BE2C (cell line): ENCODE measurements at regions not wholly inside any gene's neighbourhood (a gene's known extent, or its start where the extent isn't known, plus 50 kb on each side); places are given as distances from the start of the nearest gene placed in this dataset.
"Not testable (repeated sequence)": the region's sequence is repeated elsewhere in the genome, so short reads cannot be mapped to it uniquely, and the experiment has no call there.

ENCODE experiments used
- DNase-seq: peaks from one replicate; pipeline ENCODE4 v3.0.0-alpha.2; 2020
- H3K27me3 ChIP-seq: fragments of 250-450 bp; sonication (Bioruptor Pico); 2 replicates; pipeline ENCODE4 v1.5.1; 2020; ENCODE audit warnings: mild to moderate bottlenecking
- H3K36me3 ChIP-seq: fragments of 250-450 bp; sonication (Bioruptor Pico); 2 replicates; pipeline ENCODE4 v1.5.1; 2020; ENCODE audit warnings: mild to moderate bottlenecking
- H3K4me1 ChIP-seq: fragments of 250-450 bp; sonication (Bioruptor Pico); 2 replicates; pipeline ENCODE4 v1.5.1; 2020
- H3K4me3 ChIP-seq: 2 replicates; pipeline ENCODE4 v1.5.1; 2011; ENCODE audit warnings: low read depth, low read length
- H3K9me3 ChIP-seq: fragments of 250-450 bp; sonication (Bioruptor Pico); 2 replicates; pipeline ENCODE4 v1.5.1; 2020
- CTCF ChIP-seq: IDR thresholded peaks from 2 replicates; pipeline ENCODE4 v1.5.1; 2012; ENCODE audit warnings: mild to moderate bottlenecking, low read depth, low read length

DNA sequence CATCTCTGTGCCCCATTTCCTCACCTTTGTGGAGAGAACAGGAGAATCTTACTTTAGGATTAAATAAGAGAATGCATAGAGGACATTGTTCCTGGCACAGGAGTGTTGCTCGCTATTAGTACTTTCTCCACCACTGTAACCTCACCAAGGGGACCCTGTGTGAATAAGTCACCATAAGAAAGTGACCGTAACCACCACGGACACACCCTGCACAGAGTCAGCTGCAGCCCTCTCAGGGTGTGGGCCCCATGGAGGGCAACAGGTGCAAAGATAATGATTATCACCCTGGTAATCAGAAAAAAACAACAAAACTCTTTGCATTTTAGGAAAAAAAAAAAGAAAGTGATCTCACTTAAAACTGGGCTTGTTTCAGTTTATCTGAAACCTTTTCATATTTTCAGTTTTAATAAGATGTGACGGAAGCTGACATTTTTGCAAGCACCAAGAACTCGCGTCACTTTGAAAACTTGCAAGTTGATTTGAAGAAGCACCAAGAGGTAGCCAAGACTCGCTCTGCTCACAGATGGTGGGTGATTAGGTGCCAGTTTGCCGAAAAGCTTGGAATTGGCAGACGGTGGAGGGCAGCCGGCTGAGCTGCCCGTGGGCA is 87.0 kb upstream of the VRK1 start:
- Histone ChIP-seq H3K36me3 (no peaks in the 10 kb centered on the region), H3K4me3 (no peak overlapping the region), H3K9me3 (no peaks in the 10 kb centered on the region), H3K27me3 (0 out of 2 replicates have a peak, but pooled peaks cover 1% of the 10 kb centered on the region), H3K4me1 (no peaks in the 10 kb centered on the region)
- no peak for DNase-seq
- no peak for TF ChIP-seq CTCF

DNA sequence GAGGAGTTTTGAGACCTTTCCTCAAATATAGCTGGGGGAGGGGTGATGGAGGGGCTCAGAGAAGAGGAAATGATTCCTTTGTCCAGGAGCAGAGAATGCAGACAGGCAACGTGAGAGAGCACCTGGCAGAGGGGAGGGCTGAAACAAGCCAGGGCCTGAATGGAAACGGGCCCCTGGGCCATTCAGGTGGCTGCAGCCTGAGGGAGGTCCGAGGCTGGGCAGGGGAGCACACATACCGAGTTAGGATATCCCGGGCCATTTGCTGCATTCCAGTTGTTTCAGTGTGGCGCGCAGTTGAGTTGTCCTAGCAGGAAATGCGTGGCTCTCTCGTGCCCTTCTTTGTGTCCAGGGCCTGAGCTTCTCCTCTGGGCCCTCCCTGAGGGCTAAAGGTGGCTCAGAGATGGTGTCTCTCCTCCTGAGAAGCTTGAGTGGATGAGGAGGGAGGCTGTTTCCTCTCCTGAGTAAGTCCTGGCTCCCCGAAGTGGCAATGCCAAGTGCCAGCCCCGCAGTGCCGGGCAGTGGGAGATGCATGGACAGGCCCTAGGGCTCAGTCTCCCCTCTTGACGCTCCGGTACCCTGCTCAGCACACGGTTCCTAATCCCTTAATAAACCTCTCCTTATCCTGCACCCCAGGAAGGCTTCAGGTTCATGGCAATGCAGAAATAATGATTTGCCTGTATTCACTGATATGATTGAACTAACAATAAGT is 85.5 kb upstream of the VRK1 start:
- DNase-seq: no peak
- TF ChIP-seq CTCF: no peak
- H3K4me3 ChIP-seq: no peak overlapping the region
- no peaks in the 10 kb centered on the region for H3K36me3 ChIP-seq
- H3K9me3 ChIP-seq: no peaks in the 10 kb centered on the region
- H3K4me1 ChIP-seq: no peaks in the 10 kb centered on the region
- H3K27me3 ChIP-seq: no peaks in the 10 kb centered on the region

DNA sequence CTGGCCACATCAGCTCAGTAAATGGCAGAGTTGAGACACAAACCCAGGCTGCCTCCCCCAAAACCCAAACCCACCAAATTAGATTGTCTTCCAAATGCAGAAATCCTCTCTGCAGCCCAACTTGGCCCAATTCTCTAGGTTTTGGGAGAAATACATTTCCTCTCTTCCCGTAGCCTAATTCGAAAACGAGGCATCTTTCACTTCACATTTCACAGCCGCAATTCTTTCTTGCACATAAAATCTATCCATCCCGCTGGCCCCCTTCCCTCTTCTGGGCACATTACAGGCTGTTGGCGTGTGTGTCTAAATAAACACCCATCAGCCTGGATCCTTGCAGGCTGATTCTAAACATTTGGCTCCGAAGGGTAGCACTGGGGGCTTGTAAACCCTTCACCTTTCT is 83.8 kb upstream of the VRK1 start:
- no peaks in the 10 kb centered on the region for H3K27me3 ChIP-seq
- H3K36me3 ChIP-seq: no peaks in the 10 kb centered on the region
- H3K9me3 ChIP-seq: no peaks in the 10 kb centered on the region
- no peak for DNase-seq
- no peak overlapping the region for H3K4me3 ChIP-seq
- TF ChIP-seq CTCF: no peak
- no peaks in the 10 kb centered on the region for H3K4me1 ChIP-seq

DNA sequence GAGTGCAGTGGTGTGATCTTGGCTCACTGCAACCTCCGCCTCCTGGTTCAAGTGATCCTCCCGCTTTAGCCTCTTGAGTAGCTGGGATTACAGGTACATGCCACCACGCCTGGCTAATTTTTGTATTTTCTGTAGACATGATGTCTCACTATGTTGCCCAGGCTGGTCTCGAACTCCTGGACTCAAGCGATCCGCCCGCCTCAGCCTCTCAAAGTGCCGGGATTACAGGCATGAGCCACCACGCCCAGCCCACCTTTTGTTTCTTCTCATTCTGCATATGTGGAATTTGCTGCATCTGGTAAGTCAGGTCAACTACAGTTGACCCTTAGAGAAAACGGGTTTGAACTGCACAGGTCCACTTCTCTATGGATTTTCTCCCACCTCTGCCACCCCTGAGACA is 82.6 kb upstream of the VRK1 start:
- DNase-seq, H3K4me3 ChIP-seq, H3K9me3 ChIP-seq, H3K27me3 ChIP-seq, H3K36me3 ChIP-seq, H3K4me1 ChIP-seq: not testable (repeated sequence)

DNA sequence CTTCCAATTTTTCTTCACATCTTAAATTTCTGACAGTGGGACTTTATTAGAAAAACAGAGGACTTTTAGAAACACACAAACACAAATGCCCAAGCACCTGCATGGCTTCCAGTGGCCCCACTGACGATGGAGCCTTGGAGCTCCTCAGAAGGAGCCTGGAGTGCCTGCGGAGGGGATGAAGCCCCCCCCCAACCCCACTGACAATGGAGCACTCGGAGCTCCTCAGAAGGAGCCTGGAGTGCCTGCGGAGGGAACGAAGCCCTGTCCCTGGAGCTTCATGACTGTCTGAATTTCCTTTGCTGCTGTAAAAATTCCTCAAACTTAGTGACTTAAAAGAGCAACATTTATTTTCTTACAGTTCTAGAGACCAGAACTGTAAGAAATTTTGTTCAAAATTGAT is 80.1 kb upstream of the VRK1 start:
- DNase-seq: no peak
- Histone ChIP-seq H3K27me3 (no peaks in the 10 kb centered on the region), H3K4me1 (no peaks in the 10 kb centered on the region), H3K36me3 (no peaks in the 10 kb centered on the region), H3K9me3 (no peaks in the 10 kb centered on the region), H3K4me3 (no peak overlapping the region)
- no peak for TF ChIP-seq CTCF

- no peaks in the 10 kb centered on the region for H3K9me3 ChIP-seq
- H3K36me3 ChIP-seq: no peaks in the 10 kb centered on the region
- no peaks in the 10 kb centered on the region for H3K4me1 ChIP-seq
- no peak for DNase-seq
- no peak for TF ChIP-seq CTCF
- H3K27me3 ChIP-seq: no peaks in the 10 kb centered on the region
- no peak overlapping the region for H3K4me3 ChIP-seq
These were observed 78.8 kb upstream of the VRK1 start for GRCh38 chr14:96718407-96718806.

DNA sequence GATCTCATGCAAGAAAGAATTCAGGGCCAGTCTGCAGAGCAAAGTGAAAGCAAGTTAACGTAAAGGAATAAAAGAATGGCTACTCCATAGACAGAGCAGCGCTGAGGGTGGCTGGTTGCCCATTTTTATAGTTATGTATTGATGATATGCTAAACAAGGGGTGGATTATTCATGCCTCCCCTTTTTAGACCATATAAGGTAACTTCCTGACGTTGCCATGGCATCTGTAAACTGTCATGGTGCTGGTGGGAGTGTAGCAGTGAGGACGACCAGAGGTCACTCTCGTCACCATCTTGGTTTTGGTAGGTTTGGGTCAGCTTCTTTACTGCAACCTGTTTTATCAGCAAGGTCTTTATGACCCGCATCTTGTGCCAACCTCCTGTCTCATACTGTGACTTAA is 76.5 kb upstream of the VRK1 start:
- H3K9me3 ChIP-seq, DNase-seq, H3K4me1 ChIP-seq, H3K36me3 ChIP-seq, H3K27me3 ChIP-seq, H3K4me3 ChIP-seq: not testable (repeated sequence)
